ENCODE measurements at regions not wholly inside any gene's neighbourhood (a gene's known extent, or its start where the extent isn't known, plus 50 kb on each side); places are given as distances from the start of the nearest gene placed in this dataset.

GRCh38 chr6:119879731-119880130, 530.2 kb upstream of the MAN1A1 start:
- H3K27me3 Mint-ChIP-seq = peaks cover 0 to 6% of the 10 kb centered on the region in 2 donors
- no peak for ATAC-seq (replicated peaks)
- H3K4me3 Mint-ChIP-seq = no peak overlapping the region
- no peaks in the 10 kb centered on the region for H3K4me1 Mint-ChIP-seq (ENCODE audit: low read depth in 2 of 2)
- no peaks in the 10 kb centered on the region for H3K9me3 Mint-ChIP-seq
- H3K27ac Mint-ChIP-seq = no peak overlapping the region
- peaks cover 2% of the 10 kb centered on the region for H3K36me3 Mint-ChIP-seq (ENCODE audit: insufficient read depth)
- no peak for DNase-seq

- no peak overlapping the region for H3K27ac Mint-ChIP-seq
- no peaks in the 10 kb centered on the region for H3K9me3 Mint-ChIP-seq
- DNase-seq (no peak), ATAC-seq (replicated peaks) (no peak)
- no peaks in the 10 kb centered on the region for H3K36me3 Mint-ChIP-seq (ENCODE audit: insufficient read depth)
- H3K4me1 Mint-ChIP-seq (ENCODE audit: low read depth in 2 of 2) = no peaks in the 10 kb centered on the region
- no peak overlapping the region for H3K4me3 Mint-ChIP-seq
- peaks cover 0 to 6% of the 10 kb centered on the region in 2 donors for H3K27me3 Mint-ChIP-seq
Observed at GRCh38 chr6:119874381-119874780, 524.8 kb upstream of the MAN1A1 start.

GRCh38 chr6:119873107-119873506, 523.5 kb upstream of the MAN1A1 start:
- Mint-ChIP-seq H3K4me3 (no peak overlapping the region), H3K27ac (no peak overlapping the region), H3K4me1 (ENCODE audit: low read depth in 2 of 2) (no peaks in the 10 kb centered on the region), H3K36me3 (ENCODE audit: insufficient read depth) (no peaks in the 10 kb centered on the region), H3K9me3 (no peaks in the 10 kb centered on the region), H3K27me3 (peaks cover 0 to 6% of the 10 kb centered on the region in 2 donors)
- no peak for DNase-seq
- ATAC-seq (replicated peaks) = no peak

- Mint-ChIP-seq H3K27me3 (peaks cover 0 to 6% of the 10 kb centered on the region in 2 donors), H3K4me1 (ENCODE audit: low read depth in 2 of 2) (no peaks in the 10 kb centered on the region), H3K4me3 (no peak overlapping the region), H3K36me3 (ENCODE audit: insufficient read depth) (no peaks in the 10 kb centered on the region), H3K9me3 (no peaks in the 10 kb centered on the region), H3K27ac (no peak overlapping the region)
- ATAC-seq (replicated peaks) = no peak
- no peak for DNase-seq
Observed at GRCh38 chr6:119871520-119871919, 522.0 kb upstream of the MAN1A1 start.

GRCh38 chr6:119865466-119866350, 516.1 kb upstream of the MAN1A1 start:
- Mint-ChIP-seq H3K27me3 (peaks cover 26 to 37% of the 10 kb centered on the region in 2 donors), H3K36me3 (ENCODE audit: insufficient read depth) (no peaks in the 10 kb centered on the region), H3K4me1 (ENCODE audit: low read depth in 2 of 2) (no peaks in the 10 kb centered on the region), H3K9me3 (peaks cover 0 to 7% of the 10 kb centered on the region in 2 donors), H3K27ac (no peak overlapping the region), H3K4me3 (no peak overlapping the region)
- DNase-seq = no peak
- ATAC-seq (replicated peaks) = no peak

GRCh38 chr6:119862719-119863118, 513.2 kb upstream of the MAN1A1 start:
- no peak for ATAC-seq (replicated peaks)
- Mint-ChIP-seq H3K4me1 (ENCODE audit: low read depth in 2 of 2) (no peaks in the 10 kb centered on the region), H3K4me3 (no peak overlapping the region), H3K9me3 (peaks cover 0 to 7% of the 10 kb centered on the region in 2 donors), H3K27me3 (peaks cover 26 to 37% of the 10 kb centered on the region in 2 donors), H3K27ac (no peak overlapping the region), H3K36me3 (ENCODE audit: insufficient read depth) (no peaks in the 10 kb centered on the region)
- no peak for DNase-seq

GRCh38 chr6:119858901-119859300, 509.3 kb upstream of the MAN1A1 start:
- H3K36me3 Mint-ChIP-seq (ENCODE audit: insufficient read depth) = no peaks in the 10 kb centered on the region
- no peaks in the 10 kb centered on the region for H3K9me3 Mint-ChIP-seq
- DNase-seq (no peak), ATAC-seq (replicated peaks) (no peak)
- no peak overlapping the region for H3K27ac Mint-ChIP-seq
- H3K4me1 Mint-ChIP-seq (ENCODE audit: low read depth in 2 of 2) = peaks cover 10 to 11% of the 10 kb centered on the region in 2 donors
- H3K4me3 Mint-ChIP-seq = no peak overlapping the region
- peaks cover 16% of the 10 kb centered on the region in 2 donors for H3K27me3 Mint-ChIP-seq

GRCh38 chr6:119856136-119856535, 506.6 kb upstream of the MAN1A1 start:
- Mint-ChIP-seq H3K27ac (peak overlapping the region; percentile 66 to 83), H3K4me3 (peak overlapping the region; percentile 63 to 87), H3K27me3 (peaks cover 0 to 6% of the 10 kb centered on the region in 2 donors), H3K9me3 (no peaks in the 10 kb centered on the region), H3K36me3 (ENCODE audit: insufficient read depth) (no peaks in the 10 kb centered on the region), H3K4me1 (ENCODE audit: low read depth in 2 of 2) (peaks cover 10 to 11% of the 10 kb centered on the region in 2 donors)
- DNase-seq (no peak), ATAC-seq (replicated peaks) (peak; percentile 89)

- no peak for DNase-seq
- Mint-ChIP-seq H3K27me3 (peaks cover 0 to 6% of the 10 kb centered on the region in 2 donors), H3K36me3 (ENCODE audit: insufficient read depth) (no peaks in the 10 kb centered on the region), H3K27ac (no peak overlapping the region), H3K4me3 (no peak overlapping the region), H3K4me1 (ENCODE audit: low read depth in 2 of 2) (no peaks in the 10 kb centered on the region), H3K9me3 (no peaks in the 10 kb centered on the region)
- no peak for ATAC-seq (replicated peaks)
Observed at GRCh38 chr6:119848696-119849095, 499.1 kb upstream of the MAN1A1 start.

GRCh38 chr6:119845161-119845560, 495.6 kb upstream of the MAN1A1 start:
- no peaks in the 10 kb centered on the region for H3K4me1 Mint-ChIP-seq (ENCODE audit: low read depth in 2 of 2)

GRCh38 chr6:119844387-119844786, 494.8 kb upstream of the MAN1A1 start:
- no peak overlapping the region for H3K4me3 Mint-ChIP-seq
- ATAC-seq (replicated peaks) (no peak), DNase-seq (no peak)
- H3K27ac Mint-ChIP-seq = no peak overlapping the region
- H3K36me3 Mint-ChIP-seq (ENCODE audit: insufficient read depth) = no peaks in the 10 kb centered on the region
- H3K9me3 Mint-ChIP-seq = no peaks in the 10 kb centered on the region
- no peaks in the 10 kb centered on the region for H3K4me1 Mint-ChIP-seq (ENCODE audit: low read depth in 2 of 2)
- H3K27me3 Mint-ChIP-seq = no peaks in the 10 kb centered on the region

More at GRCh38 chr6:119845161-119845560, 495.6 kb upstream of the MAN1A1 start:
- Mint-ChIP-seq H3K4me3 (no peak overlapping the region), H3K36me3 (ENCODE audit: insufficient read depth) (no peaks in the 10 kb centered on the region), H3K9me3 (no peaks in the 10 kb centered on the region), H3K27ac (no peak overlapping the region), H3K27me3 (no peaks in the 10 kb centered on the region)
- no peak for ATAC-seq (replicated peaks)
- DNase-seq = no peak

GRCh38 chr6:119842191-119842590, 492.6 kb upstream of the MAN1A1 start:
- H3K4me1 Mint-ChIP-seq (ENCODE audit: low read depth in 2 of 2) = no peaks in the 10 kb centered on the region
- ATAC-seq (replicated peaks) (no peak), DNase-seq (no peak)
- H3K27ac Mint-ChIP-seq = no peak overlapping the region
- H3K4me3 Mint-ChIP-seq = no peak overlapping the region
- H3K27me3 Mint-ChIP-seq = peaks cover 0 to under 1% of the 10 kb centered on the region in 2 donors
- no peaks in the 10 kb centered on the region for H3K36me3 Mint-ChIP-seq (ENCODE audit: insufficient read depth)
- H3K9me3 Mint-ChIP-seq = no peaks in the 10 kb centered on the region

- DNase-seq (no peak), ATAC-seq (replicated peaks) (no peak)
- H3K4me3 Mint-ChIP-seq = no peak overlapping the region
- H3K27me3 Mint-ChIP-seq = peaks cover 0 to 7% of the 10 kb centered on the region in 2 donors
- H3K36me3 Mint-ChIP-seq (ENCODE audit: insufficient read depth) = no peaks in the 10 kb centered on the region
- H3K4me1 Mint-ChIP-seq (ENCODE audit: low read depth in 2 of 2) = no peaks in the 10 kb centered on the region
- no peaks in the 10 kb centered on the region for H3K9me3 Mint-ChIP-seq
- no peak overlapping the region for H3K27ac Mint-ChIP-seq
Observed at GRCh38 chr6:119838043-119838442, 488.5 kb upstream of the MAN1A1 start.

GRCh38 chr6:119834418-119834817, 484.9 kb upstream of the MAN1A1 start:
- H3K4me1 Mint-ChIP-seq (ENCODE audit: low read depth in 2 of 2) = no peaks in the 10 kb centered on the region
- H3K27me3 Mint-ChIP-seq = peaks cover 17 to 23% of the 10 kb centered on the region in 2 donors
- DNase-seq (no peak), ATAC-seq (replicated peaks) (no peak)
- no peak overlapping the region for H3K27ac Mint-ChIP-seq
- H3K9me3 Mint-ChIP-seq = no peaks in the 10 kb centered on the region
- H3K4me3 Mint-ChIP-seq = no peak overlapping the region
- H3K36me3 Mint-ChIP-seq (ENCODE audit: insufficient read depth) = no peaks in the 10 kb centered on the region

Measured in effector memory CD8-positive, alpha-beta T cell (primary cell).